HG02970 (cell line): ENCODE measurements at regions not wholly inside any gene's neighbourhood (a gene's known extent, or its start where the extent isn't known, plus 50 kb on each side); places are given as distances from the start of the nearest gene placed in this dataset.
A peak's percentile ranks its signal among the peaks of the same experiment; 100 is the strongest.
"Not testable (repeated sequence)": the region's sequence is repeated elsewhere in the genome, so short reads cannot be mapped to it uniquely, and the experiment has no call there.

ENCODE experiments used
- ATAC-seq: cut with Tn5 transposase; IDR thresholded peaks from one replicate; pipeline ENCODE4 v1.9.1; 2021; ENCODE audit warnings: mild to moderate bottlenecking, moderate library complexity, moderate number of reproducible peaks; ENCODE audit not compliant: unreplicated experiment, low FRiP score

DNA sequence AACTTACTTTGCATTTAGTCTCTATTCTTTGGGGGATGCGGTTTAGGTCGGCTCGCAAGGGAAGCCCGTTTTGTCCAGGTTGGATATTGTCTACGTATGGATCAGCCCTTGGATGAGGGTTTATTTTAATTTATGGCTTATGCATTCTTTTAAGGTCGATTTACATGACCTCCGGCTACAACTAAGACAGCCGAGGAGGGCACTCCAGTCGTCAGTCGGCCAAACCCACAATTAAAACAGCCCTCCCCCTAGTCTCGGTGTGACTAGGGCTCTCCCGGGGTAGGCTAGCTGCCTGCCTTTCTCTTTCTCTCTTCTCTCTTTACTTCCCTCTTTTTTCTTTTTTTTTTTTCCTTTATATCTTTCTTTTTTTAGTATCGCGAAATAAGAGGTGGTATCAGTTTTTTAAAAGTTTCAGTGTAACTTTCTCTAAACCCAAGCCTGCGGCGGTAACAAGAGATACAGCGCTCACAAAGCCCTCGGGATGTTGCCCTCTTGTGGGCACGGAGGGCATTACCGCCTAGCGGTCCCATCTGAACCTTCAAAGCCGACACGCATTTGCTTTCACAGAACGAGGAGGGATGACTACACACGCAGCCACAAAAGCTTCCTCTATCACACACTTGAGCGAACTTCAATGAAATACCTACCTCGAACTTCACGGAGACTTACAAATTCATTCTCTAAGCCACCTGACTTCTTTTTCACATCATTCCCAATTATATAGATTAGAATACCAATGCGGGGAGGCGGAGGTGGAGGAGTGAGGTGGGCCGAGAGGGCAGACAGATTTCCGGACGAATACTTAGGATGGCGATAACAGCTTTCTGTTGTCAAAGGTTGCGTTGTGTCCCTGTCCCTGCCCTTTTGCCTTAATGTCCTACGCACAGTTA lies 132.3 kb upstream of the C11orf58 start:
- ATAC-seq = peak; percentile 89

DNA sequence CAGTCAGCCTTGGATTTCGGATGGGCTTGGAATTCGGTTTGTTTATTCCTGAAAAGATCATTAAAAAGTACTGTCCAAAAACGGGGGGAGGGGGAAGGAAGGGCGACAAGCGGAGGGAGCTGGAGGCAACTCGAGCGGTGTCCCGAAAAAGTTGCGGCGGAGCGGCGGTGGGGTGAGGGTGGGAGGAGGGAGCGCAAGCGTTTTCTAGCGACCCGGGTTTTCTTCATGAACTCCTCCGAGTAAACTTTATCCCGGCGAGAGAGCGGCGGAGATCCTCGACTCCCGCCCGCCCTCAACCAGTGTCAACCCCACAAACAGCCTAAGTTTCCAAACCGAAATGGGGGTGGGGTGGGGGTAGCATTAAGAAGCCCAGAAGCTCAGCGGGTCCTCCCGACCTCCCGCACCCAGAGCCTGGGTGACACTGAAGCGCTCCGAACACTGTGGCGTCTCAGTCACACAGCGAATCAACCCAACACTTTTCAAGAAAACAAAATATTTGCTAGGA lies 133.0 kb upstream of the C11orf58 start:
- ATAC-seq = no peak

DNA sequence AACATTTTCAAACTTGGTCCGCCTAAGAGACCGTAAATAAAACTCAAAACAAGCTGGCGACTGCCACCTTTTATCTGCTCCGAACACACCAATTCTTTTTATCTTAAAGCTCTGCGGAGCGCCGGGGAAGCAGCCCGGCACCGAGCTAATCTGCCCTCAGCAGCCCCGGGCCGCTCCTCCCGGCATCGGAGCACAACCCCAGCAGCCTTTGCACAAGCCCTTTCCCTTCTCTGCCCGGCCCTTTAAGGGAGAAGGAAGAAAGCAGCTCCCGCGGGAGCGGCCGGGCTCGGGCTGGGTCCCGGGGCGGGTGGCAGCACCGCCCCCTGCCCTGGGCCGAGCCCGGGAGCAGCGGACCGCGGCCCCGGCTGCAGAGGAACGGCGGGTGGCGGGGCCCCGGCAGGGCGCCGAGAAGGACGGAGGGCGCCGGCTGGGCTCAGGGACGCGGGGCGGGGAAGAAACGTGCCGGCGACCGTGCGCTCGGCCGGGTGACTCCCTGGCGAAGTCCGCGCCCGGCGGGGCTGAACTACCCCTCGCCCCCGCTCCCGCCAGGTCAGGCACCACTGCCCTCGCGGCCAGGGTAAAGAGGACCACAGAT lies 133.6 kb upstream of the C11orf58 start:
- no peak for ATAC-seq

DNA sequence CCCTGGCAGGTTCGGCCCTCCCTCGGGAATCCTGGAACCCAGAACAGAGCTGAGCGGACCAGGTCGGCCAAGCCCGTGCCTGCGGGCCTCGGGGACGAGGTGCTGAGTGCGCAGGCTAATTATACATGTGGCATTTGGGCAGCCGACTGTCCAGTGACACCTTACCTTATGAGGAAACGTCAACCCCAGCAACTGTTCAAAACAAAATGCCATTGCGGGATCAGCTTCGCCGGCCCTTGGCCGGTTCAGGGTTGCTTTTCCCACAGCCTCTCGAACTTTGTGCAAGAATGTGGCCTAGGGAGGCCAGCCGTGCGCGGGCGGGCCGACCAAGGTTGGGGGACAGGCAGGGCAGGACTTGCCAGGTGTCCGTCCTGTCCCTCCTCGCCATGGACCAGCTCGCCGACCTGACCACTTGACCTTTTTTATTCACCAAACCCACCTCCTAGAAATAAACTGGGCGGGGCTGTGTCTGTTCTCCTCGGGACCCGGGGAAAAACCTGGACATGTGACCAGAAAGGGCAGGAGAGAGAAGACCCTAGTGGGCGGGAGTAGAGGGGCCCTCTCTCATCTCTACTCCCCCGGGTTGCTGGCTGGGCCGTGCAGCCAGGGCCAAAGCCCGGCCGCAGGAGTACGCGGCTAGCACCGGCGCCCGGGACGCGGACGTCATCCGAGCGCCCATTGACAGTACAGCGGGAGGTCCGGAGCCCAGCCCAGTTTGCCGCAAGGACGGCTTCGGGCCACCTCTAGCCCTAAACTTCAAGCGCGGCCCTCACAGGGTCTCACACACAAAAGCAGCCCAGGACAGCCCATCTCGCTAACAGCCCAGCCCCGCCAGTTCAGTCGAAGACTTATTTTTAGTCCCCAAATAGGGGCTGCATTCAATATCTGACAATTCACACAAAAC lies 134.3 kb upstream of the C11orf58 start:
- no peak for ATAC-seq

DNA sequence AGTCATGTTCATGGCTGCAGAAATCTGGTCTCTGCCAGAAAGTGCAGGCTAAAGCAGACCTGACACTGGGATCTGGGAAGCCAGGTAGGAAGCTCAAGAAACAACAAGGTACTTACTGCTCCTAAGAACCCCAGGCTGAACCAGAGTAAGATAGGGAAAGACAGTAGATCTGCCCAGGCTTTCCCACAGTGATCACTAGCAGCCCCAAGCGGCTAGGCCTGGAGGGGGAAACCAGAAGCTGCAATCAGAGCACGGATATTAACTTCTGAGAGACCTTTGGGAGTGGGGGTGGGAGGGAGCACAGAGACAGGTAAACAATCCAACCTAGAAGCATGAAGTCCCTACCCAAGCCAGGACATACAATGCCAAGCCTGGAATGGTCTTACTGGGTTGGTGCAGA lies 135.2 kb upstream of the C11orf58 start:
- ATAC-seq = no peak

DNA sequence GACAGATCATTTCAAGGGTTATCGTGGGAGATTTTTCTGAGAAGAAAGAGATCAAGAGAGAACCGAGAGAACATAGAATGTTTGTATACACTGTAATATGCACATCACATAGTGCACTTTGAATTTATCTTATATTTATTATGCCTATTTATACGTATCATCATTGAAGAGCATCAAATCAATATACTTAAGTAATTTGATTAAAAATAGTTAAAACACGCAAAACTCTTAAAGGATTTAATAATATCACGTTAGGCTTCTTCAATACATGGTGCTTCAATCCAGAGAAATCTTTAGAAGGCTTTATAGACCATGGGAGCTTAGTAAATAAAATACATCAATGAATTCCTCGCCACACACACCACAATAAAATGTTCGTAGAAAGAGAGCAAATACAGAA lies 139.5 kb upstream of the C11orf58 start:
- ATAC-seq = no peak

DNA sequence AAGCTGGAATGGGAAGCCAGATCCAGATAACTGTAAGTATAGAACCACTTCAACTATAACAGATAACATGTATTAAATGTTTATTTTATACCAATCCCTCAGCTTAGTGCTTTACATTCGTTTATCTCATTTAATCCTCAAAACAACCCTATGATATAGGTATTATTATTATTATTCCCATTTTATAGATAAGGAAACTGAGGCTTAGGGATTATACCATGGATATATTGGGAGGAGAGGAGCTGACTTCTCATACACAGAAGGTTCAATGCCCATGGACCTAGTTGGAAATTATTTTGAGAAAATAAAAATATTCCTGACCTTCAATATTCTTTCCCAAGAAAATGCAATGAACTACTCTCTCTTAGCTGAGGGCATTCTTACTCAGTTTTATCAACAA lies 140.4 kb upstream of the C11orf58 start:
- no peak for ATAC-seq

DNA sequence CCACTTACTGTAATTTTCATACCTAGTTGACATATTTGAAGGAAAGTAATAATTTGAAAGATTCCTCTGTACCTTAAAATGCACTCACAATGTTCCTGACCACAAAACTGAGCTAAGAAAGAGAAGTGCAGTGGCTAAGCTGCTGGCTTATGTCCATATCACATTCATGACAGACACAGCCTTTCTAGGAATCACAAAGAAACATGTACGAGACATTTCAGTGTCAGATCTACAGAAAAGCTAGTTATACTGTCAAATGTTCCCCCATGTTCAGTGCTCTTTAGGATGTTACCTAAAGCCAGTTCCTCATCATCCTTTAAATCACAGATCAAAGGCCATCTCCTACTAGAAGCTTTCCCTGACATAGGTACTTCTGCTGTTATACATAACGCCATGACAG lies 142.2 kb upstream of the C11orf58 start:
- ATAC-seq = no peak

DNA sequence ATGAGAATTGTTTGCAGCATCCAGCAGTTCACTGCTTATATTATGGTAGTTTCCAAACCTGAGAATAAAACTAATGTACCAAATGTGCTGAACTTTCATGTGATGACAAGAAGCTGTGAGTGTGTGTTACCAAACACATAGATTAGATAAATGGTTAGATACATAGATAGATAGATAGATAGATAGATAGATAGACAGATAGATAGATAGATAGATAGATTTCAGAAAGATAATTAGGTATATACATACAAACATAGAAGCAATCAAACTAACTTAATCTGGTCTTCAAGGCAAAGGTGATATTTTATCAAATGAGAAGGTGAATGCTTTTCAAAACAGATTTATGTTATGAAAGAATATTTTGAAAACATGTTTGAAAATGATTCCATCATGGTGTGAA lies 147.3 kb upstream of the C11orf58 start:
- ATAC-seq = no peak

DNA sequence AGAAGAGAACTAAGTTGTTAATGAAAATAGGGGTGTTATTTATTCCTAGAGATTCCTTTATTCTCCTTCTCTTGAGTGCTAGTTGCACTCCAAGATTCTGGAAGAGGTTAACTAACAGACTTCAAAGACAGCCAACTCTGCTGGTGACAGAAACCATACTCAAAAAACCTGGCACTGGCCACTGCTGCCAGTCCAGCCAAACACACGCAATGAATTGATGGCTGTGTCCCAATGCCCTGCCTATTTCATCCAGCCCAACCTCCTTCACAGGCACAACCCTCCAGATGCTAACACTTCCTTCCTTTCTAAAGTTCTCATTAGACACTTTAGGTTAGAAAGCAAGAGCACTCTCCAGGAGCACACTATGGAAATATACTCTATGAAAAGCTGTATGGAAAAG lies 150.8 kb upstream of the C11orf58 start:
- no peak for ATAC-seq

DNA sequence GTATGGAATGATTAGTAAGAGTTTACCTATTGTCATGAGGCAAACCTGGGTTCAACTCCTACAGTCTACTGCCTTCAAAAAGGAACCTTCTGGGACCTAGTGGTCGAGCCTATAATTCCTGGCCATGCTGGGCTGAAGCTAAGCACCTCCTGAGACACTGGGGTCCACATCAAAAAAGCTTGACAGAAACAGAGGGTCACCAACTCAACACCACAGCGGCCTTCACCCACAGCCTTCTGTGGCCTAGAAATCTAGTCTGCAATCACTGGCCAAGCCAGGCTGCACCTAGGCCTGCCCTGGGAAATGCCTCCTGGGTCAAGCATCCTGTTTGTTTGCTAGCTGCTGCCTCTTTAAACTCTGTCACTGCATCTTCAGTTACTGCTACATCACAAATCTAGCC lies 153.9 kb upstream of the C11orf58 start:
- ATAC-seq = no peak

DNA sequence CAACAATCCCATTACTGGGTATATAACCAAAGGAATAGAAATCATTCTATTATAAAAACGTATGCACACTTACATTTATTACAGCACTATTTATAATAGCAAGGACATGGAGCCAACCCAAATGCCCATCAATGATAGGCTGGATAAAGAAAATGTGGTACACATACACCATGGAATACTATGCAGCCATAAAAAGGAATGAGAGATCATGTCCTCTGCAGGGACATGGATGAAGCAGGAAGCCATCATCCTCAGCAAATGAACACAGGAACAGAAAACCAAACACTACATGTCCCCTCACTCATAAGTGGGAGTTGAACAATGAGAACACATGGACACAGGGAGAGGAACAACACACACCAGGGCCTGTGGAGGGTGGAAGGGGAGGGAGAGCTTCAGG lies 157.4 kb upstream of the C11orf58 start:
- not testable (repeated sequence) for ATAC-seq

DNA sequence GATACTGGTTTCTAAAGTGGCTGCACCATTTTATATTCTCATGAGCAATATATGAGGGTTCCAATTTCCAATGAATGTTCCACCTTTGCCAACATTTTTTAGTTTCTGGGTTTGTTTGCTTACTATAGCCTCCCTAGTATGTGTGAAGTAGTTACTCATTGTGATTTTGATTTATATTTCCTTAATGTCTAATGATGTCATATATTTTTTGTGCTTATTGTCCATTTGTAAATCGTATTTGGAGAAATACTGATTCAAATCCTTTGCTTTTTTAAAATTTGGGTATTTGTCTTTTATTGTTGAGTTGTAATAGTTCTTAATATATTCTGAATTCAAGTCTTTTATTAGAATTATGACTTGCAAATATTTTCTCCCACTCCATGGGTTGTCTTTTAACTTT lies 161.0 kb upstream of the C11orf58 start:
- no peak for ATAC-seq

DNA sequence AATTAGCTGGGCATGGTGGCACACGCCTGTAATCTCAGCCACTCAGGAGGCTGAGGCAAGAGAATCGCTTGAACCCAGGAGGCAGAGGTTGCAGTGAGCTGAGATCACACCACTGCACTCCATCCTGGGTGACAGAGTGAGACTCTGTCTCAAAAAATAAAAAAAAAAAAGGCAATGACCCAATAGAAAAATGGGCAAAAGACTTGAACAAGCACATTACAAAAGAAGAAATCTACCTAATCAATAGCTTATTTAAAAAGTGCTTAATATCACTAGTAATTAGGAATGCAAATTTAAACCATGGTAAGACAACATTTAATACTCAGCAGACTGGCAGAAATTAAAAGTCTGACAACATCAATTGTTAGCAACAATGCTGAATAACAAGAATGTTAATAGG lies 163.6 kb upstream of the C11orf58 start:
- ATAC-seq = not testable (repeated sequence)

DNA sequence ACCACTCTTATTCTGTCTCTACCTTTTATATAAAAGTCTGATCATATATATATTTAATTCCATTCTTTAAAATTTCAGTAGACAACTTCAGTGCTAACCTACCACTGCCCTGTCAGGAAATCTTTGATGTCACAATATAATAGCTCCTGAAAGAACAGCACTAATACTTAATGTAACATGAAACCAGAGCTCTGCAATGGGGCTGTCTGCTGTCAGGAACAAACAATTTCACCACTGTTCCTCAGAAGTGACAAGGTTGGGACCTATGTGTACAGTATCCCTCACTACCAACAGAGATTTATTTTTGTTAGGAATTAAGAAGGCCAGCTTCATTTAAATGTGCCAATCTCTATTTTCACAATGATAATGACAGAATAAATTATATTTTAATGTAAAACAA lies 165.5 kb upstream of the C11orf58 start:
- ATAC-seq = no peak

DNA sequence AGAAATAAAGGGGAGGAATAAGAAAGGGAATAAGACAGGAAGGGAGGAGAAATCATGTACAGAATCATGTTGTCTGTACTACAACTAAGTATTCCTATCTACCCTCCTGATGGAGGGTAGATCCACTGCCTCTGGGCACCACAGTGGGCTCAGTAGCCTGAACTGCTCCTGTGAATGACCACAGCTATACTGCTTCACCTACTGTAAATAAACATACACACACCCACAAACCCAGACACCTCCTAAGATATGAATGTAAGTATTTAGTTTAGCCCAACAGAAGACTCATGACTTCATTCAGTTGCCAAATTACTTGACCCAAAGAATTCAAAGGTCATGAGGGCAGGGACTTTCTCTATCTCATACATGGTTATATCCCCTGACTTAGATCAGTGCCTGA lies 177.3 kb upstream of the C11orf58 start:
- no peak for ATAC-seq

DNA sequence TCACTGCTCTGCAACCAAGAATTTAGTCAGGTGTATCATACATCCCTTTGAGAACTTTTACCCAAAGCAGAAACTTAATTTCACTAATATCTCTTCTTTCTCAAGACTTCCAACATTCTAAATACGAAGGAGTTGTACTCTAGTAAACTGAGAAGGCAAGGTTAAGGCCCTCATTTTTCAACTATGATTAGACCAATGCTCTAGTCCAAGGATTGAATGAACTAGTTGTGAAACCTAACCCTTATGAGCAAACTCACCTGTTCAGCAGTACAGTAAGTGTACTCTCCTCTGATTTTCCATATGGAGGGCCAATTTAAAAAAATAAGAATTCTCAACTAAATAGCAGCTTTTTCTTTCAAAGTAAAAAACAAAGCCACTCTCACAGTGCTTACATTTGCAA lies 180.0 kb upstream of the C11orf58 start:
- ATAC-seq = no peak

DNA sequence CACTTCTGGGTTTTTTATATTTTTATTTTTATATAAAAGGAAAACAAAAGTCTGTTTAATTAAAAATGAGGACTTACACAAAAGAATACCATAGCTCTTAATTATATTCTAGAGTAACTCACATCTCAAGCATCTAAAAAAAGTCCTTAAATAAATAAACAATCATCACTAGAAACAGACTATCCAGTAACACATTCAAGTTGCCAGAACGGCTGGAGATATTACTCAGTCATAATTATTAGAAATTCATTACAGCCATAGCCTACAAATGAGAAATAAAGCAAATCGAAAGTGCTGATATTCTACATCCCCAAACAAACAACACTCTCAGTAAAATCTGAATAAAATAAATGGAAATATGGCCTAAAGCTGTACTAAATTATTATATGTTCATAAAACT lies 182.5 kb upstream of the C11orf58 start:
- ATAC-seq = no peak

DNA sequence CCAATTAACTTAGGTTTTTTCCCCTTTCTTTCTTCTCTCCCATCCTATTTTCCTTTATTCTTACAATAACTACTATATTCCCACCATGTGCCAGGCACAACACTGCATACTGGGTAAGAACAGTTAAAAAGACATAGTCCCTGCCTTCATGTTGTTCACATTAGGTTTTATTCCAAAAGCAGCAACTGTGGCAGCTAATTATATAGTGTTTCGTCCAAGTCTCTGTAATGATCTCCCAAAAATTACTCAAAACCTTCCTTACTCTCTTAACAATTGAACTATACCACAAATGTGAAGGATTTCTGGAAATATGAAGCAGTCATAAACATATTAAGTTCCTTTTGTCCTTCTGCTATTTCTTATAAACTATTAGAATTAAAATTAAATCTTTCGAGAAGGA lies 184.1 kb upstream of the C11orf58 start:
- no peak for ATAC-seq

DNA sequence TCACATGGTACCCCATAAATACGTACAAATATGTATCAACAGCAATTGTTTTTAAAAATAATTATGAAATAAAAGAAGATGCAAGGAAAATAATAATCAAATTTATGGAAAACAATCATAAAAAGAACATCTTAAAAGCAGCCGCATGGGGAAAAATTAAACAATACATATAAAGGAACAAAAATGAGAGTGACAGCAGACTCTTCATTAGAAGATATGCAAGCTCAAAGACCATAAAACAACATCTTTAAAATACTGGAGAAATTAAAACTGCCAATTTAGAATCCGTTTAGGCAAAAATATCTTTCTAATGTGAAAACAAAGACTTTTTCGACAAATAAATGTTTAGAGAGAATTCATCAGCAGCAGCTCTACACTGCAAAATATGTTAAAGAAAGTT lies 190.6 kb upstream of the C11orf58 start:
- ATAC-seq = no peak

DNA sequence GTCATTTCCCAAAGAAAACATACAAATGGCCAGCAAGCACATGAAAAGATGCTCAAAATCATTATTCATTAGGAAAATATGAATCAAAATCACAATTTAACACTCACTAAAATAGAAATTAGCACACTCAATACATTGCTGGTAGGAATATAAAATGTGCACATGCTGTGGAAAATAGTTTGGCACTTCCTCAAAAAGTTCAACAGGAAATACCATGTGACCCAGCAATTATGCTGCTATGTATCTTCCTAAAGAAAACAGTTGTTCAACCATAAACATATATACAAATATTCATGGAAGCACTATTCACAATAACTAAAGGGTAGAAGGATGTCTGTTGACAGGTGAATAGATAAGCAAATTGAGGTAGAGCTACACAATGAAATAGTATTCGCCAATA lies 187.3 kb upstream of the SOX6 start:
- no peak for ATAC-seq
